SK-N-SH (cell line): ENCODE measurements at regions not wholly inside any gene's neighbourhood (a gene's known extent, or its start where the extent isn't known, plus 50 kb on each side); places are given as distances from the start of the nearest gene placed in this dataset.

ENCODE experiments used
- CTCF ChIA-PET: fragments of 300-600, 350-600 bp; formaldehyde crosslinking; extraction: SDS; loops from one replicate; lab custom pipeline; 2021; lab: Yijun Ruan, JAX
- POLR2A ChIA-PET: fragments of 350-600 bp; sonication (Branson Sonifier 250); formaldehyde crosslinking; extraction: SDS; loops from one replicate; lab custom pipeline; 2020; ENCODE audit warnings: antibody characterized with exemption, inconsistent platforms; lab: Yijun Ruan, JAX
- DNase-seq: peaks from one replicate; pipeline ENCODE4 v3.0.0; 2012
- H2AFZ ChIP-seq: fragments of 200-600 bp; sonication (generic); 2 replicates; pipeline ENCODE4 v1.8.1; 2016; ENCODE audit warnings: antibody characterized with exemption, mild to moderate bottlenecking, low read depth
- H3F3A ChIP-seq: fragments of 200-600 bp; sonication (generic); replicated peaks from 2 replicates; pipeline ENCODE3; 2016; ENCODE audit warnings: antibody characterized with exemption, mild to moderate bottlenecking; ENCODE audit not compliant: insufficient read depth
- H3K27ac ChIP-seq, 2 experiments: fragments of 200-500 bp in 1 of 2; fragments of 200-600 bp in 1 of 2; sonication (Bioruptor generic) in 1 of 2; sonication (generic), shearing (Covaris generic) in 1 of 2; 2 replicates each; pipeline versions ENCODE4 v1.5.1 to v1.6.1; 2014 to 2016; ENCODE audit warnings: low read depth in 2 of 2, inconsistent platforms in 1 of 2, low read length in 1 of 2, mild to moderate bottlenecking in 1 of 2, mixed read lengths in 1 of 2
- H3K27me3 ChIP-seq: fragments of 200-600 bp; sonication (generic), shearing (Covaris generic); 2 replicates; pipeline ENCODE4 v1.6.1; 2016; ENCODE audit warnings: mixed run types; ENCODE audit not compliant: insufficient read depth
- H3K36me3 ChIP-seq, 2 experiments: fragments of 200-500 bp in 1 of 2; fragments of 200-600 bp in 1 of 2; sonication (Bioruptor generic) in 1 of 2; sonication (generic) in 1 of 2; replicated peaks in 1 of 2; 2 replicates each; pipeline versions ENCODE3 to v1.5.1; 2014 to 2016; ENCODE audit warnings: low read length in 1 of 2, mild to moderate bottlenecking in 1 of 2; ENCODE audit not compliant: insufficient read depth in 2 of 2, control insufficient read depth in 1 of 2
- H3K4me1 ChIP-seq, 2 experiments: fragments of 200-500 bp in 1 of 2; fragments of 200-600 bp in 1 of 2; sonication (Bioruptor generic) in 1 of 2; sonication (generic), shearing (Covaris generic) in 1 of 2; 2 replicates each; pipeline versions ENCODE4 v1.5.1 to v1.6.1; 2014 to 2016; ENCODE audit warnings: low read depth in 1 of 2, low read length in 1 of 2, mixed run types in 1 of 2; ENCODE audit not compliant: insufficient read depth in 2 of 2, control insufficient read depth in 1 of 2
- H3K4me2 ChIP-seq: fragments of 200-600 bp; sonication (generic), shearing (Covaris generic); 2 replicates; pipeline ENCODE4 v1.6.1; 2017; ENCODE audit warnings: mixed run types
- H3K4me3 ChIP-seq, 2 experiments: fragments of 200-500 bp in 1 of 2; fragments of 200-600 bp in 1 of 2; sonication (Bioruptor generic) in 1 of 2; sonication (generic), shearing (Covaris generic) in 1 of 2; 2 replicates each; pipeline versions ENCODE4 v1.5.1 to v1.8.1; 2014 to 2016; ENCODE audit warnings: low read depth in 2 of 2, inconsistent platforms in 1 of 2, low read length in 1 of 2, mild to moderate bottlenecking in 1 of 2, mixed read lengths in 1 of 2, moderate library complexity in 1 of 2
- H3K79me2 ChIP-seq: fragments of 200-600 bp; sonication (generic); 2 replicates; pipeline ENCODE4 v1.8.1; 2017; ENCODE audit warnings: mild to moderate bottlenecking; ENCODE audit not compliant: insufficient read depth
- H3K9ac ChIP-seq: fragments of 200-600 bp; sonication (generic); 2 replicates; pipeline ENCODE4 v1.6.1; 2017; ENCODE audit warnings: mixed run types
- H3K9me2 ChIP-seq: fragments of 200-600 bp; sonication (generic); 2 replicates; pipeline ENCODE4 v1.6.1; 2017; ENCODE audit warnings: mixed run types
- H3K9me3 ChIP-seq: fragments of 200-600 bp; sonication (generic); 2 replicates; pipeline ENCODE4 v1.6.1; 2017; ENCODE audit warnings: mixed run types, mild to moderate bottlenecking, moderate library complexity
- H4K20me1 ChIP-seq: fragments of 200-600 bp; sonication (generic); 2 replicates; pipeline ENCODE4 v1.6.1; 2017; ENCODE audit warnings: mild to moderate bottlenecking, mixed run types; ENCODE audit not compliant: insufficient read depth
- CHD2 ChIP-seq: fragments of 150-350 bp; IDR thresholded peaks from 2 replicates; pipeline ENCODE4 v1.6.1; 2018; ENCODE audit warnings: low read length; ENCODE audit not compliant: partially characterized antibody
- FOSL2 ChIP-seq: IDR thresholded peaks from 2 replicates; pipeline ENCODE4 v1.4.0; 2012; ENCODE audit warnings: low read depth, mild to moderate bottlenecking, moderate library complexity, borderline replicate concordance
- GABPA ChIP-seq: IDR thresholded peaks from 2 replicates; pipeline ENCODE4 v1.4.0; 2012; ENCODE audit warnings: low read depth, mild to moderate bottlenecking
- GATA2 ChIP-seq: sonication (generic); formaldehyde crosslinking; IDR thresholded peaks from 2 replicates; pipeline ENCODE4 v1.5.0; 2020; ENCODE audit warnings: mild to moderate bottlenecking, missing genetic modification reagents
- MEF2A ChIP-seq: IDR thresholded peaks from 2 replicates; pipeline ENCODE4 v1.4.0; 2012; ENCODE audit warnings: low read depth, borderline replicate concordance
- MXI1 ChIP-seq: IDR thresholded peaks from 2 replicates; pipeline ENCODE4 v1.6.1; 2012; ENCODE audit warnings: mild to moderate bottlenecking, low read depth, low read length, improper control_type of control experiment
- NFIC ChIP-seq: IDR thresholded peaks from 2 replicates; pipeline ENCODE4 v1.4.0; 2012; ENCODE audit warnings: borderline replicate concordance
- NRF1 ChIP-seq: IDR thresholded peaks from 2 replicates; pipeline ENCODE4 v1.6.1; 2012; ENCODE audit warnings: low read depth, mild to moderate bottlenecking, low read length
- POLR2AphosphoS5 ChIP-seq: IDR thresholded peaks from 2 replicates; pipeline ENCODE4 v1.6.1; 2012; ENCODE audit warnings: low read depth, low read length
- RCOR1 ChIP-seq: fragments of 150-350 bp; IDR thresholded peaks from 2 replicates; pipeline ENCODE4 v1.6.1; 2017; ENCODE audit warnings: antibody characterized with exemption, low read length
- REST ChIP-seq: IDR thresholded peaks from 2 replicates; pipeline ENCODE4 v1.6.1; 2012; ENCODE audit warnings: mild to moderate bottlenecking, low read depth, low read length, moderate library complexity
- TAF1 ChIP-seq: IDR thresholded peaks from 2 replicates; pipeline ENCODE4 v1.6.1; 2012; ENCODE audit warnings: low read depth, mild to moderate bottlenecking, low read length, moderate library complexity, borderline replicate concordance
- WGBS: methylation state at CpG from one replicate; pipeline ENCODE4 v1.1.6; 2017; ENCODE audit warnings: low lambda C conversion rate; 5-methylcytosine and 5-hydroxymethylcytosine counted together
- TF ChIP-seq, protein P1 (sequence below): fragments of 150-350 bp; IDR thresholded peaks from 2 replicates; pipeline ENCODE4 v1.6.1; 2016; ENCODE audit warnings: mild to moderate bottlenecking, low read depth, low read length

- TF ChIP-seq REST (no peak), CHD2 (no peak), MXI1 (no peak), POLR2AphosphoS5 (no peak), NFIC (no peak)
These were observed 248.4 kb upstream of the TTC29 start (continued) for GRCh38 chr4:147194114-147194513.

- Histone ChIP-seq H3K79me2 (no peaks in the 10 kb centered on the region), H3F3A (no peaks in the 10 kb centered on the region), H3K27ac (no peak overlapping the region), H3K36me3 (no peaks in the 10 kb centered on the region), H3K27me3 (no peaks in the 10 kb centered on the region), H3K4me1 (no peaks in the 10 kb centered on the region; a peak in 1 of 4 replicates), H3K4me3 (no peak overlapping the region)
- TF ChIP-seq MEF2A (no peak), REST (no peak), FOSL2 (no peak), NRF1 (no peak), GABPA (no peak), RCOR1 (no peak), GATA2 (CRISPR knock-in tag) (no peak), TAF1 (no peak)
- TF ChIP-seq, protein P1, sequence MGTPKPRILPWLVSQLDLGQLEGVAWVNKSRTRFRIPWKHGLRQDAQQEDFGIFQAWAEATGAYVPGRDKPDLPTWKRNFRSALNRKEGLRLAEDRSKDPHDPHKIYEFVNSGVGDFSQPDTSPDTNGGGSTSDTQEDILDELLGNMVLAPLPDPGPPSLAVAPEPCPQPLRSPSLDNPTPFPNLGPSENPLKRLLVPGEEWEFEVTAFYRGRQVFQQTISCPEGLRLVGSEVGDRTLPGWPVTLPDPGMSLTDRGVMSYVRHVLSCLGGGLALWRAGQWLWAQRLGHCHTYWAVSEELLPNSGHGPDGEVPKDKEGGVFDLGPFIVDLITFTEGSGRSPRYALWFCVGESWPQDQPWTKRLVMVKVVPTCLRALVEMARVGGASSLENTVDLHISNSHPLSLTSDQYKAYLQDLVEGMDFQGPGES: no peak
- TF ChIP-seq, all 33 proteins: peak for 0
- CTCF ChIA-PET: no interaction called here
- Histone ChIP-seq H3K9me3 (no peaks in the 10 kb centered on the region), H3K9me2 (no peaks in the 10 kb centered on the region), H3K9ac (no peak overlapping the region), H3K4me2 (no peak overlapping the region), H4K20me1 (no peaks in the 10 kb centered on the region), H2AFZ (peak overlapping the region; percentile 24)
- WGBS: 69% methylated on average over 3 of the region's 3 CpGs
- DNase-seq: no peak
- POLR2A ChIA-PET: no interaction called here
These were observed 248.9 kb upstream of the TTC29 start for GRCh38 chr4:147194604-147195003.
